Spleen (tissue), 11 donors: ENCODE measurements at regions not wholly inside any gene's neighbourhood (a gene's known extent, or its start where the extent isn't known, plus 50 kb on each side); places are given as distances from the start of the nearest gene placed in this dataset.

Experiments
- DNase-seq: peaks from one replicate; pipeline ENCODE4 v3.0.0-alpha.2; 2020
- H3K27ac ChIP-seq, 8 donors: fragments of 200-600 bp; sonication (generic) in 7 of 8; 1 replicate in 4 of 8; 2 replicates in 4 of 8; pipeline versions ENCODE4 v1.5.0 to v1.8.0; 2016 to 2021; ENCODE audit warnings: inconsistent platforms in 4 of 8, mild to moderate bottlenecking in 4 of 8, moderate library complexity in 1 of 8
- H3K27me3 ChIP-seq, 7 donors: fragments of 200-600 bp; sonication (generic) in 6 of 7; replicated peaks in 1 of 7; 1 replicate in 4 of 7; 2 replicates in 3 of 7; pipeline versions ENCODE4 v1.5.0 to v1.8.0; 2016 to 2021; ENCODE audit warnings: inconsistent platforms in 3 of 7, mild to moderate bottlenecking in 1 of 7
- H3K36me3 ChIP-seq, 6 donors: fragments of 200-600 bp; sonication (generic) in 5 of 6; 1 replicate in 4 of 6; 2 replicates in 2 of 6; pipeline versions ENCODE4 v1.5.0 to v1.8.0; 2016 to 2021; ENCODE audit warnings: inconsistent platforms in 2 of 6
- H3K4me1 ChIP-seq, 6 donors: fragments of 200-600 bp; sonication (generic) in 5 of 6; 1 replicate in 3 of 6; 2 replicates in 3 of 6; pipeline versions ENCODE4 v1.5.0 to v1.8.0; 2016 to 2021; ENCODE audit warnings: inconsistent platforms in 3 of 6
- H3K4me3 ChIP-seq, 8 donors: fragments of 200-600 bp; sonication (generic) in 7 of 8; 1 replicate in 4 of 8; 2 replicates in 4 of 8; pipeline versions ENCODE4 v1.5.0 to v1.8.0; 2016 to 2021; ENCODE audit warnings: inconsistent platforms in 4 of 8, mild to moderate bottlenecking in 4 of 8, moderate library complexity in 2 of 8
- H3K9me3 ChIP-seq, 8 donors: fragments of 200-600 bp; sonication (generic) in 7 of 8; 1 replicate in 4 of 8; 2 replicates in 4 of 8; pipeline versions ENCODE4 v1.5.0 to v1.8.0; 2016 to 2021; ENCODE audit warnings: inconsistent platforms in 4 of 8
- POLR2A ChIP-seq, 3 donors: fragments of 450-650 bp; IDR thresholded peaks; one replicate each; pipeline ENCODE4 v1.5.1; 2017; ENCODE audit warnings: antibody characterized with exemption in 3 of 3, mild to moderate bottlenecking in 1 of 3
- POLR2AphosphoS5 ChIP-seq, 3 donors: sonication (generic); formaldehyde crosslinking; IDR thresholded peaks; one replicate each; pipeline ENCODE4 v1.5.1; 2017; ENCODE audit warnings: antibody characterized with exemption in 3 of 3
- WGBS, 5 donors: extraction: QIAGEN DNeasy Blood & Tissue Kit in 3 of 5; methylation state at CpG; one replicate each; pipeline versions ENCODE4 v1.1.5 to v1.1.7; 2013 to 2018; 5-methylcytosine and 5-hydroxymethylcytosine counted together
- intact Hi-C: fragments of 100-400 bp; cut with DNase I; formaldehyde crosslinking; loops from one replicate; pipeline ENCODE4 v1.15.0; 2023; ENCODE audit warnings: low total_unique reads
- TF ChIP-seq, protein P1 (sequence below), 11 experiments: fragments of 200-600 bp in 7 of 11; fragments of 450-650 bp in 4 of 11; sonication (generic) in 4 of 11; IDR thresholded peaks in 8 of 11; conservative IDR thresholded peaks in 3 of 11; 1 replicate in 7 of 11; 2 replicates in 4 of 11; pipeline versions ENCODE4 v1.4.0 to v1.8.0; 2016 to 2021; ENCODE audit warnings: antibody characterized with exemption in 11 of 11, inconsistent platforms in 4 of 11, mild to moderate bottlenecking in 1 of 11
- donor health status: healthy with polysubstance abuse.
- donor health status: DM: no; HTN: no; CAD: no; lungs with moderate emphysema.
- donor health status: DM: no; HTN: no; CAD: no.
- donor health status: Bipolar disorder and iron deficiency.
- donor health status: healthy.
- donor health status: DM: no; HTN: no; CAD: no.
- donor health status: DM: yes; HTN: yes; CAD: no.

DNA sequence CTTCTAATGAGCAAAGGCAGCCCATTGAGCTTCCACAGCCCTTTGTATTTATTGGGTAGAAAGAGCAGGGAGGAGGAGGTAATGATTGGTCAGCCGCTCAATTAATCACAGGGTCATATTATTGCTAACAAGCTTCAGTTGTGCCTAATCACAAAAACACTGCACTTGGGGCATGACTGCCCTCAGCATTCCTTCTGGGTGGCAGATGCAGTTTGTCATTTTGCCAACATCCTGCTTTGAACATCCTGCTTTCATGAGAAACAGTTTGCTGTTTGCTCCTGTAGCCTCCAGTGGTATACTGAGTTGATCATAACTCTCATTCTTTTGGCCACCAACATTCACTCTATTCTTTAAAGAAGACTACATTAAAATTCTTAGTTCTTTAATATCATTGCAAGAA lies 462.9 kb upstream of the MIS18BP1 start:
- Histone ChIP-seq H3K4me1 (no peaks in the 10 kb centered on the region), H3K27me3 (no peaks in the 10 kb centered on the region), H3K4me3 (no peak overlapping the region), H3K9me3 (peaks cover 0 to 22% (median 0%) of the 10 kb centered on the region in 8 donors), H3K27ac (no peak overlapping the region), H3K36me3 (no peaks in the 10 kb centered on the region)
- intact Hi-C loops: no loop called here
- TF ChIP-seq, protein P1, sequence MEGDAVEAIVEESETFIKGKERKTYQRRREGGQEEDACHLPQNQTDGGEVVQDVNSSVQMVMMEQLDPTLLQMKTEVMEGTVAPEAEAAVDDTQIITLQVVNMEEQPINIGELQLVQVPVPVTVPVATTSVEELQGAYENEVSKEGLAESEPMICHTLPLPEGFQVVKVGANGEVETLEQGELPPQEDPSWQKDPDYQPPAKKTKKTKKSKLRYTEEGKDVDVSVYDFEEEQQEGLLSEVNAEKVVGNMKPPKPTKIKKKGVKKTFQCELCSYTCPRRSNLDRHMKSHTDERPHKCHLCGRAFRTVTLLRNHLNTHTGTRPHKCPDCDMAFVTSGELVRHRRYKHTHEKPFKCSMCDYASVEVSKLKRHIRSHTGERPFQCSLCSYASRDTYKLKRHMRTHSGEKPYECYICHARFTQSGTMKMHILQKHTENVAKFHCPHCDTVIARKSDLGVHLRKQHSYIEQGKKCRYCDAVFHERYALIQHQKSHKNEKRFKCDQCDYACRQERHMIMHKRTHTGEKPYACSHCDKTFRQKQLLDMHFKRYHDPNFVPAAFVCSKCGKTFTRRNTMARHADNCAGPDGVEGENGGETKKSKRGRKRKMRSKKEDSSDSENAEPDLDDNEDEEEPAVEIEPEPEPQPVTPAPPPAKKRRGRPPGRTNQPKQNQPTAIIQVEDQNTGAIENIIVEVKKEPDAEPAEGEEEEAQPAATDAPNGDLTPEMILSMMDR (IDR thresholded peaks at IDR 0.05 in 8 of 11, conservative IDR thresholded peaks at IDR 0.05 in 3 of 11): no peak
- no peak for TF ChIP-seq POLR2AphosphoS5 (IDR thresholded peaks at IDR 0.05)
- no peak for TF ChIP-seq POLR2A (IDR thresholded peaks at IDR 0.05)
- WGBS, 5 donors: 88 to 100% (median 92%) methylated on average over 1 of the region's 1 CpG
- no peak for DNase-seq

DNA sequence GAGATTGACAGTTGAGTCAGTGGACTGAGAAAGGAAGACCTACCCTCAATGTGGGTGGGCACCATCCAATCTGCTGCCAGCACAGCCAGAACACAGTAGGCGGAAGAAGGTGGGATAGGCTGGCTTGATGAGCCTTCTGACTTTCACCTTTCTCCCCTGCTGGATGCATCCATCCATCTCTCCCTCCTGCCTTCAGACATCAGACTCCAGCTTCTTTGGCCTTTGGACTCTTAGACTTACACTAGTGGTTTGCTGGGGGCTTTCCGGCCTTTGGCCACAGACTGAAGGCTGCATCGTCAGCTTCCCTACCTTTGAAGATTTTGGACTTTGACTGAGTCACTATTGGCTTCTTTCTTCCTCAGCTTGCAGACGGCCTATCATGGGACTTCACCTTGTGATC lies 456.5 kb upstream of the MIS18BP1 start:
- DNase-seq: no peak
- Histone ChIP-seq H3K4me1 (no peaks in the 10 kb centered on the region), H3K27me3 (no peaks in the 10 kb centered on the region), H3K4me3 (no peak overlapping the region), H3K27ac (no peak overlapping the region), H3K9me3 (peaks cover 0 to 4% (median 0%) of the 10 kb centered on the region in 8 donors), H3K36me3 (no peaks in the 10 kb centered on the region)
- 85 to 96% (median 88%) methylated on average over 4 of the region's 4 CpGs for WGBS, 5 donors
- TF ChIP-seq, protein P1 (IDR thresholded peaks at IDR 0.05 in 8 of 11, conservative IDR thresholded peaks at IDR 0.05 in 3 of 11): no peak
- TF ChIP-seq POLR2A (IDR thresholded peaks at IDR 0.05) (no peak), POLR2AphosphoS5 (IDR thresholded peaks at IDR 0.05) (no peak)
- intact Hi-C loops: no loop called here

DNA sequence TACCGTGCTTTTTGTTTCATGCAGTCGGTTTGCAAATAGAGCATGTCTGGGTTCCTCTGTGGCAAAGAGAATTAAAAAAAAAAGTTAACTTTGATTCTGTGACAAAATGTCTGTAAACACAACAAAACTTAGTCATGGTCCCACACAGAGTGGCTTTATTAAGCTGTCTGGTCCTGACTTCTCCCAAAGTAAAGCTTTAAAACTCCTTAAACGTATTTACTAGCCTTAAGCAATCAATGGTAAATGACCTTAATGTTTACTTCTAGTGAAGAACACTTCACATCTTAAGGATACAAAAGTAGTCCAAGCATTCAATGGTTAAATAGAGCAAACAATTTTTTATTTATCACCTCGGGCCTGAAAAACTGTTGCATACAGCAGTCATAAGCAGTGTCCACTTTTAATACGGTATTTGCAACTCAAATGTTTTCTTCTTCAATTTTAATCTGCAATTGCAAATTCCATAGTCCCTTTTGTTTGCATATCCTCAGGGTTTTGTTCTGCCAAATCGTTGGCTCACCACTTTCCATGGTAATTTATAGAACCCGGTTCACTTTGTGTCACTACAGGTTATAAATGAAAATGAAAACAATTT lies 453.0 kb upstream of the MIS18BP1 start:
- no peaks in the 10 kb centered on the region for H3K36me3 ChIP-seq
- no peak for DNase-seq
- 60 to 78% (median 67%) methylated on average over 7 of the region's 7 CpGs for WGBS, 5 donors
- no peak overlapping the region for H3K27ac ChIP-seq
- no peaks in the 10 kb centered on the region for H3K4me1 ChIP-seq
- TF ChIP-seq POLR2A (IDR thresholded peaks at IDR 0.05): no peak
- TF ChIP-seq POLR2AphosphoS5 (IDR thresholded peaks at IDR 0.05): no peak
- TF ChIP-seq, protein P1 (IDR thresholded peaks at IDR 0.05 in 8 of 11, conservative IDR thresholded peaks at IDR 0.05 in 3 of 11): no peak
- H3K27me3 ChIP-seq: no peaks in the 10 kb centered on the region
- H3K4me3 ChIP-seq: no peak overlapping the region
- H3K9me3 ChIP-seq: peaks cover 0 to 10% (median 0%) of the 10 kb centered on the region in 8 donors
- intact Hi-C loops: no loop called here

DNA sequence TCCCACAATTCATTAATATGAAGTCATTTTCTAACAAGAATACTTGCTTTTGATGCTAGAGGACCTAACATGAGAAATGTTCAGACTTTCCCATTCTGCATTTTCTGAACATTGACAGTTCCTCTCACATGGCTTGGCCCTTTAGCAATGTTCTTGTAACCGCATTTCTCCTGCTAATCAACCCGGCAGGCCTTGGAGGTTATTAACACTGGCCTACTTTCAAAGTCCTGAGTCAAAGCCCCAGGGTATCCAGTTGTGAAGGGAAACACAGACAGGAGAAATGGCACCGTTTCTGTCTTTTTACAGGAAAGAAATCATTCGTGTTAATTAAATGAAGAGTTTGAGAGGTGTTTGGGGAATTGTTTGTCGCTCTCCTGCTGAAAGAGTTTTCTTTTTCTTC lies 446.5 kb upstream of the MIS18BP1 start:
- no peak overlapping the region for H3K27ac ChIP-seq
- intact Hi-C loops: no loop called here
- H3K4me1 ChIP-seq: no peaks in the 10 kb centered on the region
- no peak for DNase-seq
- H3K4me3 ChIP-seq: no peak overlapping the region
- peaks cover 0 to 10% (median 0%) of the 10 kb centered on the region in 8 donors for H3K9me3 ChIP-seq
- no peaks in the 10 kb centered on the region for H3K36me3 ChIP-seq
- no peak for TF ChIP-seq POLR2A (IDR thresholded peaks at IDR 0.05)
- TF ChIP-seq POLR2AphosphoS5 (IDR thresholded peaks at IDR 0.05): no peak
- TF ChIP-seq, protein P1 (IDR thresholded peaks at IDR 0.05 in 8 of 11, conservative IDR thresholded peaks at IDR 0.05 in 3 of 11): no peak
- H3K27me3 ChIP-seq: no peaks in the 10 kb centered on the region
- WGBS, 5 donors: 64 to 80% (median 71%) methylated on average over 5 of the region's 5 CpGs
